ENCODE measurements at regions not wholly inside any gene's neighbourhood (a gene's known extent, or its start where the extent isn't known, plus 50 kb on each side); places are given as distances from the start of the nearest gene placed in this dataset.

- Histone ChIP-seq H3K36me3 (ENCODE audit: insufficient read depth, low read length) (no peaks in the 10 kb centered on the region), H3K4me3 (0 out of 2 replicates have a peak overlapping the region, but pooled peaks have one; percentile 22), H3K27ac (no peak overlapping the region), H3K9me3 (ENCODE audit: low read depth, low read length) (no peaks in the 10 kb centered on the region), H3K9ac (ENCODE audit: insufficient read length) (no peak overlapping the region)
- TF ChIP-seq FOXP2 (optimal IDR thresholded peaks at IDR 0.05; ENCODE audit: control extremely low read depth, extremely low read length, insufficient read depth) (no peak), POLR2AphosphoS5 (IDR thresholded peaks at IDR 0.05; ENCODE audit: borderline replicate concordance, low read depth, low read length) (no peak), EZH2 (IDR thresholded peaks at IDR 0.05) (no peak)
- no peak for DNase-seq (ENCODE audit: low read depth, low spot score)
These were observed 369.6 kb upstream of the ADGRL2 start for GRCh38 chr1:81430955-81431623.

- Histone ChIP-seq H3K9me3 (ENCODE audit: low read depth, low read length) (no peaks in the 10 kb centered on the region), H3K4me3 (no peak overlapping the region), H3K9ac (ENCODE audit: insufficient read length) (no peak overlapping the region), H3K36me3 (ENCODE audit: insufficient read depth, low read length) (no peaks in the 10 kb centered on the region), H3K27ac (no peak overlapping the region)
- TF ChIP-seq POLR2AphosphoS5 (IDR thresholded peaks at IDR 0.05; ENCODE audit: borderline replicate concordance, low read depth, low read length) (no peak), EZH2 (IDR thresholded peaks at IDR 0.05) (no peak), FOXP2 (optimal IDR thresholded peaks at IDR 0.05; ENCODE audit: control extremely low read depth, extremely low read length, insufficient read depth) (no peak)
- no peak for DNase-seq (ENCODE audit: low read depth, low spot score)
These were observed 370.3 kb upstream of the ADGRL2 start for GRCh38 chr1:81430236-81430938.

- TF ChIP-seq POLR2AphosphoS5 (IDR thresholded peaks at IDR 0.05; ENCODE audit: borderline replicate concordance, low read depth, low read length) = no peak
- no peak for TF ChIP-seq FOXP2 (optimal IDR thresholded peaks at IDR 0.05; ENCODE audit: control extremely low read depth, extremely low read length, insufficient read depth)
- no peak for TF ChIP-seq EZH2 (IDR thresholded peaks at IDR 0.05)
- H3K27ac ChIP-seq = no peak overlapping the region
- H3K9me3 ChIP-seq (ENCODE audit: low read depth, low read length) = no peaks in the 10 kb centered on the region
- H3K36me3 ChIP-seq (ENCODE audit: insufficient read depth, low read length) = no peaks in the 10 kb centered on the region
- H3K4me3 ChIP-seq = no peak overlapping the region
- no peak for DNase-seq (ENCODE audit: low read depth, low spot score)
- H3K9ac ChIP-seq (ENCODE audit: insufficient read length) = no peak overlapping the region
These were observed 371.7 kb upstream of the ADGRL2 start for GRCh38 chr1:81428998-81429397.

GRCh38 chr1:81424816-81425215, 375.9 kb upstream of the ADGRL2 start:
- Histone ChIP-seq H3K9me3 (ENCODE audit: low read depth, low read length) (no peaks in the 10 kb centered on the region), H3K4me3 (no peak overlapping the region), H3K9ac (ENCODE audit: insufficient read length) (no peak overlapping the region), H3K36me3 (ENCODE audit: insufficient read depth, low read length) (no peaks in the 10 kb centered on the region), H3K27ac (no peak overlapping the region)
- TF ChIP-seq POLR2AphosphoS5 (IDR thresholded peaks at IDR 0.05; ENCODE audit: borderline replicate concordance, low read depth, low read length) (no peak), FOXP2 (optimal IDR thresholded peaks at IDR 0.05; ENCODE audit: control extremely low read depth, extremely low read length, insufficient read depth) (no peak), EZH2 (IDR thresholded peaks at IDR 0.05) (no peak)
- DNase-seq (ENCODE audit: low read depth, low spot score) = no peak

- H3K9ac ChIP-seq (ENCODE audit: insufficient read length) = no peak overlapping the region
- no peak for TF ChIP-seq POLR2AphosphoS5 (IDR thresholded peaks at IDR 0.05; ENCODE audit: borderline replicate concordance, low read depth, low read length)
- no peak for DNase-seq (ENCODE audit: low read depth, low spot score)
- no peak overlapping the region for H3K4me3 ChIP-seq
- no peaks in the 10 kb centered on the region for H3K9me3 ChIP-seq (ENCODE audit: low read depth, low read length)
- no peak overlapping the region for H3K27ac ChIP-seq
- H3K36me3 ChIP-seq (ENCODE audit: insufficient read depth, low read length) = no peaks in the 10 kb centered on the region
These were observed 376.7 kb upstream of the ADGRL2 start for GRCh38 chr1:81424061-81424460.

GRCh38 chr1:81420760-81421159, 380.0 kb upstream of the ADGRL2 start:
- Histone ChIP-seq H3K27ac (no peak overlapping the region), H3K36me3 (ENCODE audit: insufficient read depth, low read length) (no peaks in the 10 kb centered on the region), H3K9ac (ENCODE audit: insufficient read length) (no peak overlapping the region), H3K4me3 (no peak overlapping the region), H3K9me3 (ENCODE audit: low read depth, low read length) (no peaks in the 10 kb centered on the region)
- no peak for TF ChIP-seq FOXP2 (optimal IDR thresholded peaks at IDR 0.05; ENCODE audit: control extremely low read depth, extremely low read length, insufficient read depth)
- TF ChIP-seq EZH2 (IDR thresholded peaks at IDR 0.05) = no peak
- TF ChIP-seq POLR2AphosphoS5 (IDR thresholded peaks at IDR 0.05; ENCODE audit: borderline replicate concordance, low read depth, low read length) = no peak
- no peak for DNase-seq (ENCODE audit: low read depth, low spot score)

GRCh38 chr1:81414488-81415015, 386.2 kb upstream of the ADGRL2 start:
- no peaks in the 10 kb centered on the region for H3K36me3 ChIP-seq (ENCODE audit: insufficient read depth, low read length)
- H3K9ac ChIP-seq (ENCODE audit: insufficient read length) = no peak overlapping the region
- H3K27ac ChIP-seq = no peak overlapping the region
- no peaks in the 10 kb centered on the region for H3K9me3 ChIP-seq (ENCODE audit: low read depth, low read length)
- DNase-seq (ENCODE audit: low read depth, low spot score) = peak; percentile 5
- no peak for TF ChIP-seq FOXP2 (optimal IDR thresholded peaks at IDR 0.05; ENCODE audit: control extremely low read depth, extremely low read length, insufficient read depth)
- TF ChIP-seq EZH2 (IDR thresholded peaks at IDR 0.05) = no peak
- no peak for TF ChIP-seq POLR2AphosphoS5 (IDR thresholded peaks at IDR 0.05; ENCODE audit: borderline replicate concordance, low read depth, low read length)
- no peak overlapping the region for H3K4me3 ChIP-seq

GRCh38 chr1:81412954-81413353, 387.8 kb upstream of the ADGRL2 start:
- Histone ChIP-seq H3K36me3 (ENCODE audit: insufficient read depth, low read length) (no peaks in the 10 kb centered on the region), H3K9ac (ENCODE audit: insufficient read length) (no peak overlapping the region), H3K4me3 (no peak overlapping the region), H3K27ac (no peak overlapping the region), H3K9me3 (ENCODE audit: low read depth, low read length) (no peaks in the 10 kb centered on the region)
- no peak for DNase-seq (ENCODE audit: low read depth, low spot score)
- TF ChIP-seq FOXP2 (optimal IDR thresholded peaks at IDR 0.05; ENCODE audit: control extremely low read depth, extremely low read length, insufficient read depth) = no peak
- no peak for TF ChIP-seq POLR2AphosphoS5 (IDR thresholded peaks at IDR 0.05; ENCODE audit: borderline replicate concordance, low read depth, low read length)
- TF ChIP-seq EZH2 (IDR thresholded peaks at IDR 0.05) = no peak

Measured in SK-N-MC (cell line).